ENCODE measurements at regions not wholly inside any gene's neighbourhood (a gene's known extent, or its start where the extent isn't known, plus 50 kb on each side); places are given as distances from the start of the nearest gene placed in this dataset.

GRCh38 chrX:13890806-13891205 is 73.9 kb upstream of the GPM6B start:
- TF ChIP-seq CTCF (conservative IDR thresholded peaks at IDR 0.05; ENCODE audit: low read length): no peak
- TF ChIP-seq EZH2phosphoT487 (IDR thresholded peaks at IDR 0.05; ENCODE audit: borderline replicate concordance, low read depth, low read length): no peak

Measured in OCI-LY7 (cell line).